22Rv1 (cell line): ENCODE measurements at regions not wholly inside any gene's neighbourhood (a gene's known extent, or its start where the extent isn't known, plus 50 kb on each side); places are given as distances from the start of the nearest gene placed in this dataset.

Source experiments
- H3K27ac ChIP-seq: fragments of 450-650 bp; 2 replicates; pipeline ENCODE4 v1.5.1; 2017
- CTCF ChIP-seq: fragments of 450-650 bp; IDR thresholded peaks from 2 replicates; pipeline ENCODE4 v1.5.1; 2017; ENCODE audit warnings: mild to moderate bottlenecking
- ZFX ChIP-seq: fragments of 450-650 bp; IDR thresholded peaks from 2 replicates; pipeline ENCODE4 v1.6.1; 2017; ENCODE audit warnings: antibody characterized with exemption, borderline replicate concordance

GRCh38 chr19:28293685-28294084 is 919.3 kb downstream of the UQCRFS1 start:
- H3K27ac ChIP-seq, result peak overlapping the region; percentile 99
- TF ChIP-seq ZFX (no peak), CTCF (no peak)

GRCh38 chr19:28292822-28293500 is 920.0 kb downstream of the UQCRFS1 start:
- TF ChIP-seq CTCF, result no peak
- TF ChIP-seq ZFX, result no peak
- H3K27ac ChIP-seq, result peak overlapping the region; percentile 99

GRCh38 chr19:28291874-28292273 is 921.1 kb downstream of the UQCRFS1 start:
- peak overlapping the region; percentile 99 for H3K27ac ChIP-seq
- TF ChIP-seq CTCF (no peak), ZFX (no peak)

GRCh38 chr19:28290963-28291657 is 921.8 kb downstream of the UQCRFS1 start:
- no peak for TF ChIP-seq ZFX
- H3K27ac ChIP-seq, result peak overlapping the region; percentile 99

GRCh38 chr19:28289295-28290063 is 923.5 kb downstream of the UQCRFS1 start:
- H3K27ac ChIP-seq, result peak overlapping the region; percentile 99
- no peak for TF ChIP-seq ZFX
- peak; percentile 77 for TF ChIP-seq CTCF

GRCh38 chr19:28288572-28289264 is 924.2 kb downstream of the UQCRFS1 start:
- TF ChIP-seq ZFX (no peak), CTCF (no peak)
- peak overlapping the region; percentile 99 for H3K27ac ChIP-seq

GRCh38 chr19:28285917-28286316 is 927.0 kb downstream of the UQCRFS1 start:
- TF ChIP-seq CTCF, result no peak
- TF ChIP-seq ZFX, result no peak
- H3K27ac ChIP-seq, result peak overlapping the region; percentile 15; the same call in 1 of the 2 replicates
